ENCODE measurements at regions not wholly inside any gene's neighbourhood (a gene's known extent, or its start where the extent isn't known, plus 50 kb on each side); places are given as distances from the start of the nearest gene placed in this dataset.

DNA sequence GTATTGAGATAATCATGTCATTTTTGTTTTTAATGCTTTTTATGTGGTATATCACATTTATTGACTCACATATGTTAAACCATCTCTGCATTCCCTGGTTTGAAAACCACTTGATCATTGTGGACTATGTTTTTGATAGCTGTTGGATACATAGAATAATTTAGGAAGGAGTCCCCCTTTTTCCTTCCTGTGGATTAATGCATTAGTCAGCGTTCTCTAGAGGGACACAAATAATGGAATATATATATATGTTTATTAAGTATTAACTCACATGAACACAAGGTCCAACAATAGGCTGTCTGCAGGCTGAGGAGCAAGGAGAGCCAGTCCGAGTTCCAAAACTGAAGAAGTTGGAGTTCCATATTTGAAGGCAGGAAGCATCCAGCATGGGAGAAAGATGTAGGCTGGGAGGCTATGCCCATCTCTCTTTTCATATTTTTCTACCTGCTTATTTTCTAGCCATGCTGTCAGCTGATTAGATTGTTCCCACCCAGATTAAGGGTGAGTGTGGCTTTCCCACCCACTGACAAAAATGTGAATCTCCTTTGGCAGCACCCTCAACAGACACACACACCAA, 123.8 kb downstream of the ZNF280B start:
- no peaks in the 10 kb centered on the region for H3K9me3 Mint-ChIP-seq
- H3K36me3 Mint-ChIP-seq (ENCODE audit: low read depth), result no peaks in the 10 kb centered on the region
- H3K4me1 Mint-ChIP-seq, result no peaks in the 10 kb centered on the region
- DNase-seq (ENCODE audit: low read depth, low spot score), result no peak
- TF ChIP-seq, protein P1, sequence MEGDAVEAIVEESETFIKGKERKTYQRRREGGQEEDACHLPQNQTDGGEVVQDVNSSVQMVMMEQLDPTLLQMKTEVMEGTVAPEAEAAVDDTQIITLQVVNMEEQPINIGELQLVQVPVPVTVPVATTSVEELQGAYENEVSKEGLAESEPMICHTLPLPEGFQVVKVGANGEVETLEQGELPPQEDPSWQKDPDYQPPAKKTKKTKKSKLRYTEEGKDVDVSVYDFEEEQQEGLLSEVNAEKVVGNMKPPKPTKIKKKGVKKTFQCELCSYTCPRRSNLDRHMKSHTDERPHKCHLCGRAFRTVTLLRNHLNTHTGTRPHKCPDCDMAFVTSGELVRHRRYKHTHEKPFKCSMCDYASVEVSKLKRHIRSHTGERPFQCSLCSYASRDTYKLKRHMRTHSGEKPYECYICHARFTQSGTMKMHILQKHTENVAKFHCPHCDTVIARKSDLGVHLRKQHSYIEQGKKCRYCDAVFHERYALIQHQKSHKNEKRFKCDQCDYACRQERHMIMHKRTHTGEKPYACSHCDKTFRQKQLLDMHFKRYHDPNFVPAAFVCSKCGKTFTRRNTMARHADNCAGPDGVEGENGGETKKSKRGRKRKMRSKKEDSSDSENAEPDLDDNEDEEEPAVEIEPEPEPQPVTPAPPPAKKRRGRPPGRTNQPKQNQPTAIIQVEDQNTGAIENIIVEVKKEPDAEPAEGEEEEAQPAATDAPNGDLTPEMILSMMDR (conservative IDR thresholded peaks at IDR 0.05), result no peak
- no peak overlapping the region for H3K27ac Mint-ChIP-seq (ENCODE audit: unreplicated experiment)
- no peak overlapping the region for H3K4me3 Mint-ChIP-seq
- peaks cover 97% of the 10 kb centered on the region for H3K27me3 Mint-ChIP-seq (ENCODE audit: low read depth)

DNA sequence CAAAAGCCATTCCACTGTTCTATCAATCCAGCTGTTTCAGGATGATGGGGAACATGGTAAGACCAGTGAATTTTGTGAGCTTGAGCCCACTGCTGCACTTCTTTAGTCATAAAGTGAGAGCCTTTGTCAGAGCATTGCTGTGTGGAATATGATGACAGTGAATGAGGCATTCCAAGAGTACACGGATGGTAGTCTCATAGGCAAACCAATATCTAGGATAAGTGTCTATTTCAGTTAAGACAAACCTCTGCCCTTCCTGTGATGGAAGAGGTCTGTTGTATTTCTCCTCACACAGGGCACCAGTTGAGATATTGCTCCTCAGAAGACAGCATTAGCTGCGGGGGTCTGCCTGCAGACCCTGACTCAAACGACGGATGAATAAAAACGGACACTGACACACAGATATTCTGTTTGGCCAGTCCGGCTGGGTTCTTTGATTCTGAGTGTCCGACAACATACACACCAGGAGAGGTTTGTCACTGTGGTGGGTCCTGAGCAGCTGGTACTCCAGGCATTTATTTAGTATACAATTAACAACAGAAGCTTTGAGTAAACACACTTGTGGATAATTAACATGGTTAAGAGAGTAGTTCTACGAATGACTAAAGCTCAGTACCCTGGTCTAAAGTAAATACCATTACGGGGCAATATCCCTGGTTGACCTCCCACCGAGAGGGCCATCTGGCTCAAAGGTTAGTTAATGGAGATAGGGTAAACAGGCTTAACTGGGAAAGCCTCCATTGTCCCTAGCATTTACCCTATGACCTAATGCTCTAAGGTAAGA, 121.7 kb downstream of the ZNF280B start:
- H3K4me3 Mint-ChIP-seq, result no peak overlapping the region
- no peaks in the 10 kb centered on the region for H3K4me1 Mint-ChIP-seq
- H3K27ac Mint-ChIP-seq (ENCODE audit: unreplicated experiment), result no peak overlapping the region
- H3K9me3 Mint-ChIP-seq, result peaks cover 2% of the 10 kb centered on the region
- no peaks in the 10 kb centered on the region for H3K36me3 Mint-ChIP-seq (ENCODE audit: low read depth)
- TF ChIP-seq, protein P1 (conservative IDR thresholded peaks at IDR 0.05), result no peak
- H3K27me3 Mint-ChIP-seq (ENCODE audit: low read depth), result peaks cover 94% of the 10 kb centered on the region
- no peak for DNase-seq (ENCODE audit: low read depth, low spot score)

DNA sequence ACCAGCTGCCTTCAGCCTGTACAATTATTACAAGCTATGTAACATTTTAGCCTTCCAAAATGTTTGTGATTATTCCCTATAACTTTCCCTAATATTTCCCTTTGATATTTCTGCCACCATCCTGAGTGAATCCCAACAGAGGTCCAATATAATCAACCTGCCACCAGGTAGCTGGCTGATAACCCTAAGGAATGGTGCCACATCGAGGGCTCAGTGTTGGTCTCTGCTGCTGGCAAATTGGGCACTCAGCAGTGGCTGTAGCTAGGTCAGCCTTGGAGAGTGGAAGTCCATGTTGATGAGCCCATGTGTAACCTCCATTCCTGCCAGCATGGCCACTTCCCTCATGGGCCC, 121.2 kb downstream of the ZNF280B start:
- TF ChIP-seq, protein P1 (conservative IDR thresholded peaks at IDR 0.05), result no peak
- no peak for DNase-seq (ENCODE audit: low read depth, low spot score)
- no peak overlapping the region for H3K4me3 Mint-ChIP-seq
- no peaks in the 10 kb centered on the region for H3K4me1 Mint-ChIP-seq
- H3K27ac Mint-ChIP-seq (ENCODE audit: unreplicated experiment), result no peak overlapping the region
- peaks cover 96% of the 10 kb centered on the region for H3K27me3 Mint-ChIP-seq (ENCODE audit: low read depth)
- peaks cover 2% of the 10 kb centered on the region for H3K9me3 Mint-ChIP-seq
- no peaks in the 10 kb centered on the region for H3K36me3 Mint-ChIP-seq (ENCODE audit: low read depth)

DNA sequence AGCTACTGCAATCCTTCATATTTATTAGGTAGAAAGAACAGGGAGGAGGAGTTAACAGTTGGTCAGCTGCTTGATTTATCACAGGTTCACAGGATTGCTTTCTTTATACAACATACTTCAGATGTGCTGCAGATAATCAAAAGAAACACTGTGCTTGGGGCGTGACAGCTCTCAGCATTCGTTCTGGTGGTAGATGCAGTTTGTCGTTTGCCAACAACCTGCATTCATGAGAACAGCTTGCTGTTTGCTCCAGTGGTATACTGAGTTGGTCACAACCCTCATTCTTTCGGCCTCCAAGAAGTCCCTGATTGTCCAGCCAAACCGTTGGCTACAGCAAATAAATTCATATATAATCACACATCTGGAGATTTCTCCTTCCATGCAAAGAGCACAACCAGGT, 120.5 kb downstream of the ZNF280B start:
- H3K9me3 Mint-ChIP-seq, result peaks cover 2% of the 10 kb centered on the region
- H3K4me1 Mint-ChIP-seq, result no peaks in the 10 kb centered on the region
- H3K27me3 Mint-ChIP-seq (ENCODE audit: low read depth), result peaks cover 94% of the 10 kb centered on the region
- DNase-seq (ENCODE audit: low read depth, low spot score), result no peak
- no peak overlapping the region for H3K27ac Mint-ChIP-seq (ENCODE audit: unreplicated experiment)
- H3K4me3 Mint-ChIP-seq, result no peak overlapping the region
- H3K36me3 Mint-ChIP-seq (ENCODE audit: low read depth), result no peaks in the 10 kb centered on the region
- TF ChIP-seq, protein P1 (conservative IDR thresholded peaks at IDR 0.05), result no peak

DNA sequence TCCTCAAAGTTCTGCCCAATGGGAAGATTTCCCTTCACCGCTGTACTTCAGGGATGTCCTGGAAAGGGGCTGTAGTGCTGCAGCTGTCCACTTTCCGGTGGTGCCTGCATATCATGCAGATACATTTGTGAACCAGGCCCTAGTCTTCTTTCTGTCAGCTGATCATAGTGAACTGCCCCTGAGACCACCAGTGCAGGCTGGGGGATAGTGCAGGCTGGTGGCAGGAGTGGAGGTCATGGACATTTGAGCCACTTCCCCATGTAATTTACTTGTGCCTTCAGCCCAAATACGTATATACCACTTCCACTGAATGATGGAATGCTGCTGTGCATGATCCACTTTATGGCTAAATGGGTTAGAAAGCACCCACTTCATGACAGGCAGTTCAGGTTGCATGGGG, 120.0 kb downstream of the ZNF280B start:
- Mint-ChIP-seq H3K4me3 (no peak overlapping the region), H3K27me3 (ENCODE audit: low read depth) (peaks cover 90% of the 10 kb centered on the region), H3K9me3 (peaks cover 2% of the 10 kb centered on the region), H3K36me3 (ENCODE audit: low read depth) (no peaks in the 10 kb centered on the region), H3K4me1 (no peaks in the 10 kb centered on the region), H3K27ac (ENCODE audit: unreplicated experiment) (no peak overlapping the region)
- TF ChIP-seq, protein P1 (conservative IDR thresholded peaks at IDR 0.05), result no peak
- no peak for DNase-seq (ENCODE audit: low read depth, low spot score)

Data from neural crest cell (in vitro differentiated cells).